CD14-positive monocyte (primary cell): ENCODE measurements at regions not wholly inside any gene's neighbourhood (a gene's known extent, or its start where the extent isn't known, plus 50 kb on each side); places are given as distances from the start of the nearest gene placed in this dataset.

Experiments used
- DNase-seq, 3 donors: peaks; one replicate each; pipeline ENCODE4 v3.0.0-alpha.2; 2011 to 2022
- H2AFZ ChIP-seq: 2 replicates; pipeline ENCODE4 v1.6.0; 2012; ENCODE audit warnings: mild to moderate bottlenecking, low read depth, low read length, inconsistent platforms; ENCODE audit not compliant: insufficient read depth, poor library complexity, severe bottlenecking
- H3K27ac ChIP-seq, 2 donors: 1 replicate in 1 of 2; 2 replicates in 1 of 2; pipeline ENCODE4 v1.5.1; 2012 to 2013; ENCODE audit warnings: low read length in 2 of 2, control low read depth in 1 of 2, inconsistent platforms in 1 of 2, low read depth in 1 of 2, mild to moderate bottlenecking in 1 of 2
- H3K27me3 ChIP-seq, 2 donors: one replicate each; pipeline versions ENCODE4 v1.6.0 to v1.6.1; 2011 to 2013; ENCODE audit warnings: low read length in 2 of 2; ENCODE audit not compliant: control insufficient read depth in 2 of 2, insufficient read depth in 2 of 2
- H3K36me3 ChIP-seq, 2 donors: replicated peaks in 1 of 2; 1 replicate in 1 of 2; 2 replicates in 1 of 2; pipeline versions ENCODE4 v1.5.1 to v1.6.1; 2012 to 2013; ENCODE audit warnings: low read length in 2 of 2, control low read depth in 1 of 2, inconsistent platforms in 1 of 2, mild to moderate bottlenecking in 1 of 2; ENCODE audit not compliant: insufficient read depth in 2 of 2, control insufficient read depth in 1 of 2
- H3K4me1 ChIP-seq, 2 donors: 1 replicate in 1 of 2; 2 replicates in 1 of 2; pipeline versions ENCODE4 v1.5.1 to v1.6.1; 2012 to 2013; ENCODE audit warnings: low read length in 2 of 2, control low read depth in 1 of 2, inconsistent platforms in 1 of 2, mild to moderate bottlenecking in 1 of 2, moderate library complexity in 1 of 2; ENCODE audit not compliant: insufficient read depth in 2 of 2, control insufficient read depth in 1 of 2
- H3K4me2 ChIP-seq: replicated peaks from 2 replicates; pipeline ENCODE3; 2012; ENCODE audit warnings: low read length, moderate library complexity, mild to moderate bottlenecking; ENCODE audit not compliant: poor library complexity, severe bottlenecking; ENCODE audit errors: extremely low read depth
- H3K4me3 ChIP-seq, 3 experiments: fragments of 200-600 bp in 1 of 3; sonication (generic) in 1 of 3; replicated peaks in 1 of 3; 1 replicate in 2 of 3; 2 replicates in 1 of 3; pipeline ENCODE4 v1.5.1; 2011 to 2013; ENCODE audit warnings: low read length in 3 of 3, mild to moderate bottlenecking in 3 of 3, control low read depth in 2 of 3, low read depth in 2 of 3, inconsistent platforms in 1 of 3, moderate library complexity in 1 of 3
- H3K79me2 ChIP-seq: 2 replicates; pipeline ENCODE4 v1.6.0; 2012; ENCODE audit warnings: mild to moderate bottlenecking, control low read depth, inconsistent platforms, low read length, moderate library complexity; ENCODE audit not compliant: insufficient read depth
- H3K9ac ChIP-seq: 2 replicates; pipeline ENCODE4 v1.6.0; 2017; ENCODE audit warnings: low read length, mild to moderate bottlenecking; ENCODE audit not compliant: insufficient read depth, poor library complexity, severe bottlenecking
- H3K9me3 ChIP-seq, 2 donors: replicated peaks in 1 of 2; 1 replicate in 1 of 2; 2 replicates in 1 of 2; pipeline versions ENCODE4 v1.5.1 to v1.6.1; 2012 to 2013; ENCODE audit warnings: low read length in 2 of 2, control low read depth in 1 of 2; ENCODE audit not compliant: control insufficient read depth in 1 of 2, insufficient read depth in 1 of 2
- H4K20me1 ChIP-seq: 2 replicates; pipeline ENCODE4 v1.6.0; 2012; ENCODE audit warnings: mild to moderate bottlenecking, low read length, control low read depth, moderate library complexity; ENCODE audit not compliant: insufficient read depth
- H3K27ac Mint-ChIP-seq, 7 donors: one replicate each; pipeline ENCODE4 v1.8.0; 2020; ENCODE audit warnings: mild to moderate bottlenecking in 7 of 7, mixed read lengths in 7 of 7, moderate library complexity in 6 of 7, inconsistent platforms in 2 of 7
- H3K27me3 Mint-ChIP-seq, 3 donors: one replicate each; pipeline ENCODE4 v1.8.0; 2021 to 2022; ENCODE audit warnings: low read depth in 3 of 3, mild to moderate bottlenecking in 3 of 3, mixed read lengths in 3 of 3, moderate library complexity in 3 of 3, inconsistent platforms in 1 of 3
- H3K36me3 Mint-ChIP-seq, 2 donors: one replicate each; pipeline ENCODE4 v1.8.0; 2020; ENCODE audit warnings: mixed read lengths in 2 of 2, inconsistent platforms in 1 of 2, mild to moderate bottlenecking in 1 of 2
- H3K4me1 Mint-ChIP-seq: one replicate; pipeline ENCODE4 v1.8.0; 2020; ENCODE audit warnings: mild to moderate bottlenecking, mixed read lengths
- H3K4me3 Mint-ChIP-seq, 2 donors: one replicate each; pipeline ENCODE4 v1.8.0; 2020; ENCODE audit warnings: mild to moderate bottlenecking in 2 of 2, mixed read lengths in 2 of 2, moderate library complexity in 1 of 2
- H3K9me3 Mint-ChIP-seq, 7 donors: one replicate each; pipeline ENCODE4 v1.8.0; 2020 to 2022; ENCODE audit warnings: mixed read lengths in 7 of 7, mild to moderate bottlenecking in 6 of 7, moderate library complexity in 6 of 7, inconsistent platforms in 2 of 7
- WGBS: methylation state at CpG from one replicate; pipeline ENCODE4 v1.1.5; 2013; ENCODE audit warnings: missing lambda C conversion rate; ENCODE audit not compliant: insufficient coverage; 5-methylcytosine and 5-hydroxymethylcytosine counted together
- intact Hi-C, 2 donors: fragments of 100-400 bp; cut with micrococcal nuclease; formaldehyde crosslinking; loops; one replicate each; pipeline versions ENCODE4 v1.15.0 to v1.15.1; 2023
- TF ChIP-seq, protein P1 (sequence below): fragments of 200-600 bp; IDR thresholded peaks from one replicate; pipeline ENCODE4 v1.8.0; 2022; ENCODE audit warnings: antibody characterized with exemption, mild to moderate bottlenecking

DNA sequence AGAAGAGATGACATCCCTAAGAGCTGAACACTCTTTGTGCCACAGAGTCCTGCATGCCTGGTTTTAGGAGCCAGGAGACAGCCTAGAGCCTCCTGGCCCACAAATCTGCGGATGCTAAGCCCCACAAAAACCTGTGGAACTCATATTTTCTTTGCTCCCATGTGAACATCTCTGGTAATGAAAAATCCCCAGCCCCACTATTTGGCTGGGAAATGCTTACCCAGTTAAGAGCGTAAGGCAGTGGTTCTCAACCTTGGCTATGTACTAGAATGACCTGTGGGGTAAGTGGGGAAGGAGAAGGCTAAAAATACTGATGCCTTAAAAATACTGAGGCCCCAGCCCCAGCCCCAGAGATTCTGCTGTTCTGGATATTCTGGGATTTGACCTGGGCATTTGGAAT, 208.1 kb downstream of the EN1 start:
- Histone ChIP-seq H3K9me3 (no peaks in the 10 kb centered on the region), H3K4me3 (no peak overlapping the region), H3K27ac (no peak overlapping the region), H2AFZ (no peak overlapping the region), H3K4me2 (no peak overlapping the region), H4K20me1 (no peaks in the 10 kb centered on the region), H3K4me1 (no peaks in the 10 kb centered on the region), H3K79me2 (no peaks in the 10 kb centered on the region), H3K27me3 (peaks cover 0 to 2% of the 10 kb centered on the region in 2 donors), H3K9ac (no peak overlapping the region), H3K36me3 (no peaks in the 10 kb centered on the region)
- TF ChIP-seq, protein P1, sequence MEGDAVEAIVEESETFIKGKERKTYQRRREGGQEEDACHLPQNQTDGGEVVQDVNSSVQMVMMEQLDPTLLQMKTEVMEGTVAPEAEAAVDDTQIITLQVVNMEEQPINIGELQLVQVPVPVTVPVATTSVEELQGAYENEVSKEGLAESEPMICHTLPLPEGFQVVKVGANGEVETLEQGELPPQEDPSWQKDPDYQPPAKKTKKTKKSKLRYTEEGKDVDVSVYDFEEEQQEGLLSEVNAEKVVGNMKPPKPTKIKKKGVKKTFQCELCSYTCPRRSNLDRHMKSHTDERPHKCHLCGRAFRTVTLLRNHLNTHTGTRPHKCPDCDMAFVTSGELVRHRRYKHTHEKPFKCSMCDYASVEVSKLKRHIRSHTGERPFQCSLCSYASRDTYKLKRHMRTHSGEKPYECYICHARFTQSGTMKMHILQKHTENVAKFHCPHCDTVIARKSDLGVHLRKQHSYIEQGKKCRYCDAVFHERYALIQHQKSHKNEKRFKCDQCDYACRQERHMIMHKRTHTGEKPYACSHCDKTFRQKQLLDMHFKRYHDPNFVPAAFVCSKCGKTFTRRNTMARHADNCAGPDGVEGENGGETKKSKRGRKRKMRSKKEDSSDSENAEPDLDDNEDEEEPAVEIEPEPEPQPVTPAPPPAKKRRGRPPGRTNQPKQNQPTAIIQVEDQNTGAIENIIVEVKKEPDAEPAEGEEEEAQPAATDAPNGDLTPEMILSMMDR, result no peak
- peaks cover 0 to 9% (median 3%) of the 10 kb centered on the region in 3 donors for H3K27me3 Mint-ChIP-seq
- no peak overlapping the region for H3K4me3 Mint-ChIP-seq
- H3K9me3 Mint-ChIP-seq, result peaks cover 0 to 10% (median 4%) of the 10 kb centered on the region in 7 donors
- no peak for DNase-seq
- H3K27ac Mint-ChIP-seq, result no peak overlapping the region
- H3K36me3 Mint-ChIP-seq, result no peaks in the 10 kb centered on the region
- intact Hi-C loops, result no loop called here
- 67% methylated on average over 1 of the region's 2 CpGs for WGBS
- no peaks in the 10 kb centered on the region for H3K4me1 Mint-ChIP-seq

DNA sequence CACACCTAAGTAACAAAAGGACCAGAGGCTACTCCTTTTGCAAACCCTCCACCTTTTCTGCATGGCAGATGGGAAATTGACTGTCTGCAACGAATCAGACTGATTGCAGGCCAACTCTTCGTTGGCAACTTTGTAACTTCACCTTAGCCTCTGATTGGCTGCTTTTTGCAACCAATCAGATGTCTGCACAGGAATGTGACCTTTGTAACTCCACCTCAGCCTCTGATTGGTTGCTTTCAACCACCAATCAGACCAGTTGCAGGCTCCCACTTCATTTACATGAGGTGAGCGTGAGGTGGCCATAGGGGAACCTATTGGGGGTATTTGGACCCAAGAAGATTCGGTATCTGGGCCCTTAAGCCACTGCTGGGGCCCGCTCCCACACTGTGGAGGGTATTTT, 209.0 kb downstream of the EN1 start:
- H3K9ac ChIP-seq, result no peak overlapping the region
- DNase-seq, result no peak
- H3K36me3 ChIP-seq, result no peaks in the 10 kb centered on the region
- no peaks in the 10 kb centered on the region for H3K4me1 ChIP-seq
- H2AFZ ChIP-seq, result no peak overlapping the region
- H3K79me2 ChIP-seq, result no peaks in the 10 kb centered on the region
- TF ChIP-seq, protein P1, result no peak
- intact Hi-C loops, result no loop called here
- peaks cover 0 to 12% (median 4%) of the 10 kb centered on the region in 7 donors for H3K9me3 Mint-ChIP-seq
- no peak overlapping the region for H3K4me2 ChIP-seq
- no peaks in the 10 kb centered on the region for H3K4me1 Mint-ChIP-seq
- H3K4me3 Mint-ChIP-seq, result no peak overlapping the region
- WGBS, result 48% methylated on average over 2 of the region's 5 CpGs
- peaks cover 0 to 6% (median 4%) of the 10 kb centered on the region in 3 donors for H3K27me3 Mint-ChIP-seq
- H3K4me3 ChIP-seq, result no peak overlapping the region
- H3K27ac ChIP-seq, result no peak overlapping the region
- no peak overlapping the region for H3K27ac Mint-ChIP-seq
- H3K27me3 ChIP-seq, result no peaks in the 10 kb centered on the region
- no peaks in the 10 kb centered on the region for H3K9me3 ChIP-seq
- H4K20me1 ChIP-seq, result no peaks in the 10 kb centered on the region
- no peaks in the 10 kb centered on the region for H3K36me3 Mint-ChIP-seq
